ENCODE measurements at regions not wholly inside any gene's neighbourhood (a gene's known extent, or its start where the extent isn't known, plus 50 kb on each side); places are given as distances from the start of the nearest gene placed in this dataset.

DNA sequence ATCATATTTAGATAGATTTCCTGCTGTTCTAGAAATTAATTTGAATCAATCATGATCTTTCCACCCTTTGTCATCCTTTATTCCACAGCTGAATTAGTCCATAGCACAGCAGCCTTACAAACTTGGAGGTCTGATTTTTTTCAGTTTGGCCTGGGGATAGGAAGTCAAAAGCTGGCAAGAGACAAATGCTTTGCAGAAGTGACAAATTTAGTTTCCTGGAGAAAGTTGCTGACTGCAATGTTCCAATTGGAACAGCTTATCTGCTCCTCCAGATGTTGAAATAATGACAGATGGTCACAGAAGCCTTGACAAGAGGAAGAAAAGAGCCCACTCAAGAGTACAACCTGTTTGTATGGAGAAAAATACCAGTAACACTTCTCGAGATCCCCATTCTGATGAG is 1276.1 kb upstream of the CDH8 start:
- no peaks in the 10 kb centered on the region for H3K9me3 ChIP-seq
- TF ChIP-seq, protein P1, sequence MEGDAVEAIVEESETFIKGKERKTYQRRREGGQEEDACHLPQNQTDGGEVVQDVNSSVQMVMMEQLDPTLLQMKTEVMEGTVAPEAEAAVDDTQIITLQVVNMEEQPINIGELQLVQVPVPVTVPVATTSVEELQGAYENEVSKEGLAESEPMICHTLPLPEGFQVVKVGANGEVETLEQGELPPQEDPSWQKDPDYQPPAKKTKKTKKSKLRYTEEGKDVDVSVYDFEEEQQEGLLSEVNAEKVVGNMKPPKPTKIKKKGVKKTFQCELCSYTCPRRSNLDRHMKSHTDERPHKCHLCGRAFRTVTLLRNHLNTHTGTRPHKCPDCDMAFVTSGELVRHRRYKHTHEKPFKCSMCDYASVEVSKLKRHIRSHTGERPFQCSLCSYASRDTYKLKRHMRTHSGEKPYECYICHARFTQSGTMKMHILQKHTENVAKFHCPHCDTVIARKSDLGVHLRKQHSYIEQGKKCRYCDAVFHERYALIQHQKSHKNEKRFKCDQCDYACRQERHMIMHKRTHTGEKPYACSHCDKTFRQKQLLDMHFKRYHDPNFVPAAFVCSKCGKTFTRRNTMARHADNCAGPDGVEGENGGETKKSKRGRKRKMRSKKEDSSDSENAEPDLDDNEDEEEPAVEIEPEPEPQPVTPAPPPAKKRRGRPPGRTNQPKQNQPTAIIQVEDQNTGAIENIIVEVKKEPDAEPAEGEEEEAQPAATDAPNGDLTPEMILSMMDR (IDR thresholded peaks at IDR 0.05) = no peak
- no peak for TF ChIP-seq POLR2A (IDR thresholded peaks at IDR 0.05)
- H3K27ac ChIP-seq = no peak overlapping the region
- no peaks in the 10 kb centered on the region for H3K27me3 ChIP-seq
- DNase-seq = no peak
- H3K4me3 ChIP-seq (replicated peaks in 1 of 3) = no peak overlapping the region
- intact Hi-C loops (cut with DNase I) = no loop called here
- H3K4me1 ChIP-seq = no peaks in the 10 kb centered on the region
- H3K36me3 ChIP-seq = no peaks in the 10 kb centered on the region
- WGBS, 2 donors = 11 to 13% methylated on average over 1 of the region's 1 CpG

DNA sequence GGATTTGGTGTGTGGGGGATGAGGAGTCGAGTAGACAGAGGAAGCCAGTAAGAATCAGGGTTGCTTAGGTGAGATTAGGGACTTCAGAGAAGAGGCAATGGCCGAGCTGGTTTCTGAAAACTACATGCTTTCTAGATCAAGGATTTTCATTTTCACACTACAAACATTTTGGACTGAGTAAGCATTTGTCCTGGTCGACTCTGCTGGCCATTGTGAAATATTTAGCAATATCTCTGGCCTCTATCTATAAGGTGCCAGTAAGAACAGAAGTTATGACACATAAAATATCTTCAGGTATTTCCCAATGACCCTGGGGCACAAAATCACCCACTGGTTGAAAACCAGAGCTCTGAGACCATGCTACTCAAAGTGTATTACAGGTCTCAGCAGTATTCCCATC is 1275.1 kb upstream of the CDH8 start:
- no peaks in the 10 kb centered on the region for H3K9me3 ChIP-seq
- 72 to 77% methylated on average over 3 of the region's 3 CpGs for WGBS, 2 donors
- no peaks in the 10 kb centered on the region for H3K36me3 ChIP-seq
- intact Hi-C loops (cut with DNase I) = no loop called here
- no peaks in the 10 kb centered on the region for H3K4me1 ChIP-seq
- no peaks in the 10 kb centered on the region for H3K27me3 ChIP-seq
- H3K27ac ChIP-seq = no peak overlapping the region
- H3K4me3 ChIP-seq (replicated peaks in 1 of 3) = no peak overlapping the region
- no peak for DNase-seq
- no peak for TF ChIP-seq POLR2A (IDR thresholded peaks at IDR 0.05)
- TF ChIP-seq, protein P1 (IDR thresholded peaks at IDR 0.05) = no peak

DNA sequence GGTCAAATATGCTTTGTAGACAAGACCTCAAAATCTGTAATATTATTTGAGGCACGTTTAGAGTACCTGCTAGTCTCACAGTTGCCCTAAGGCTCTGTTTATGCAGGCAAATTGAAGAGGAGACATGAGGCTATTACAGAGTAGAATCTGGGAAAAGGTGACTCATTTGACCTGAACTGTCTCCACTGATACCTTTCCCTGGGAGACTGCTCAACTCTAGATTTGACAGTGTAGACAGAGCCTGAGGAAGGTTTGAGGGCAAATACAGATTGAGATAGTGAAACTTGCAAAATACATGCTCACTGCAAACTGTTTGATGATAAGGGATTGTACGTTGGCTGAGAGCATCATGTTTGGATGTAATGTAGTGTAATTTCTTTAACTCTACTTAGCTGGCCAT is 1266.6 kb upstream of the CDH8 start:
- no peaks in the 10 kb centered on the region for H3K4me1 ChIP-seq
- intact Hi-C loops (cut with DNase I) = no loop called here
- WGBS, 2 donors = 75% methylated on average over 2 of the region's 2 CpGs
- H3K9me3 ChIP-seq = no peaks in the 10 kb centered on the region
- H3K27ac ChIP-seq = no peak overlapping the region
- no peaks in the 10 kb centered on the region for H3K36me3 ChIP-seq
- no peak for DNase-seq
- TF ChIP-seq, protein P1 (IDR thresholded peaks at IDR 0.05) = no peak
- TF ChIP-seq POLR2A (IDR thresholded peaks at IDR 0.05) = no peak
- H3K27me3 ChIP-seq = no peaks in the 10 kb centered on the region
- no peak overlapping the region for H3K4me3 ChIP-seq (replicated peaks in 1 of 3)

DNA sequence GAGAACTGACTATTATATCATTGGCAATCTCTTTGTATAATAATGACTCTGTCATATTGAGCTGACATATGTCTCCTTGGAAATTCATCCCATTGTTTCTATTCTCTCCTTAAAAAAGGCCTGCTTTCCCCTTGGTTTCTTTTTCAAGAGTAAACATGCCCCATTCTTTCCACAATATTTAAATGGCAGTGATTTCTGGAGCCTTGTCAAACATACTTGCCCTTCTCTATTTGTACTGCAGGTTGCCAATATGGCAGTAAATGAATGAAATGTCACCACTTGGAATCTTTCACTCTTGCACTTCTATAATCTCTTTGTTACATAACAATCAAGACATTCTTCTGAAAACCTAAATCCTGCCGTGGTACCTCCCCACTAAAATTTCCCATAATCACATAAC is 1265.1 kb upstream of the CDH8 start:
- Histone ChIP-seq H3K27ac (no peak overlapping the region), H3K27me3 (no peaks in the 10 kb centered on the region), H3K4me1 (no peaks in the 10 kb centered on the region), H3K4me3 (replicated peaks in 1 of 3) (no peak overlapping the region), H3K36me3 (no peaks in the 10 kb centered on the region), H3K9me3 (no peaks in the 10 kb centered on the region)
- 70 to 79% methylated on average over 1 of the region's 1 CpG for WGBS, 2 donors
- no peak for DNase-seq
- intact Hi-C loops (cut with DNase I) = no loop called here
- TF ChIP-seq, protein P1 (IDR thresholded peaks at IDR 0.05) = no peak
- no peak for TF ChIP-seq POLR2A (IDR thresholded peaks at IDR 0.05)

DNA sequence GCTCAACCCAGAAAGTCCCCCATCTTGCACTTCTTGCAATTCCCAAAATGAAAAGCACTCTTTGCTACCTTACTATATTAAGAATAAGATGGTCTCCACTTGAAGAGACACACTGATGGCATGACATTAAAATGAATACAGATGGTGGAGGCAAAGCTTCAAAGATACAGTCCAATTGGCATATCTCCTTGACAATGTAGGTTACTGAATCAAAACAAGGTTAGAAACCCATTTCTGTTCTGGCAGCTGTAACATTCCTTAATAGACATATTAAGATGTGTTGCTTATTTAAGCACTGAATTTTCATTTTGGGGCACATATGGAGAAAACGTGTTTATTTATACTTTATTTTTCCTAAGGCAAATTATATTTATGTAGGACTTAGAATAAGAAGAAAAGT is 1262.8 kb upstream of the CDH8 start:
- H3K27ac ChIP-seq = no peak overlapping the region
- no peak for TF ChIP-seq POLR2A (IDR thresholded peaks at IDR 0.05)
- TF ChIP-seq, protein P1 (IDR thresholded peaks at IDR 0.05) = no peak
- no peaks in the 10 kb centered on the region for H3K36me3 ChIP-seq
- no peaks in the 10 kb centered on the region for H3K9me3 ChIP-seq
- no peaks in the 10 kb centered on the region for H3K4me1 ChIP-seq
- no peak for DNase-seq
- intact Hi-C loops (cut with DNase I) = no loop called here
- WGBS, 2 donors = 78 to 89% methylated on average over 1 of the region's 1 CpG
- H3K4me3 ChIP-seq (replicated peaks in 1 of 3) = no peak overlapping the region
- no peaks in the 10 kb centered on the region for H3K27me3 ChIP-seq

Measured in thyroid gland (tissue), 4 donors.